NB4 (cell line): ENCODE measurements at regions not wholly inside any gene's neighbourhood (a gene's known extent, or its start where the extent isn't known, plus 50 kb on each side); places are given as distances from the start of the nearest gene placed in this dataset.

Experiments used
- DNase-seq: peaks from one replicate; pipeline ENCODE4 v3.0.0; 2010; ENCODE audit warnings: low read depth
- H3K4me3 ChIP-seq: one replicate; pipeline ENCODE4 v1.5.1; 2011; ENCODE audit warnings: mild to moderate bottlenecking, low read depth, low read length, moderate library complexity
- CTCF ChIP-seq: IDR thresholded peaks from one replicate; pipeline ENCODE4 v1.5.1; 2012; ENCODE audit warnings: low read depth, low read length
- MAX ChIP-seq: IDR thresholded peaks from 2 replicates; pipeline ENCODE4 v1.6.1; 2011; ENCODE audit warnings: low read depth, low read length
- MYC ChIP-seq: IDR thresholded peaks from 2 replicates; pipeline ENCODE4 v1.6.1; 2011; ENCODE audit warnings: low read depth, low read length
- POLR2A ChIP-seq: IDR thresholded peaks from 2 replicates; pipeline ENCODE4 v1.6.1; 2011; ENCODE audit warnings: mild to moderate bottlenecking; ENCODE audit not compliant: insufficient read length; ENCODE audit errors: extremely low read depth

- no peak for DNase-seq
- no peak overlapping the region for H3K4me3 ChIP-seq
- TF ChIP-seq MYC (no peak), MAX (no peak), POLR2A (no peak), CTCF (no peak)
Observed at GRCh38 chr5:147160902-147161700, 73.7 kb upstream of the STK32A start.

- TF ChIP-seq CTCF (no peak), MYC (no peak), POLR2A (no peak)
- H3K4me3 ChIP-seq = no peak overlapping the region
- no peak for DNase-seq
Observed at GRCh38 chr5:147162740-147163139, 72.1 kb upstream of the STK32A start.

- H3K4me3 ChIP-seq = no peak overlapping the region
- DNase-seq = no peak
- no peak for TF ChIP-seq CTCF
- TF ChIP-seq POLR2A = no peak
- no peak for TF ChIP-seq MYC
- TF ChIP-seq MAX = no peak
Observed at GRCh38 chr5:147167529-147167928, 67.3 kb upstream of the STK32A start.

GRCh38 chr5:147168578-147169327 lies 66.1 kb upstream of the STK32A start:
- DNase-seq = no peak
- TF ChIP-seq MAX (no peak), POLR2A (no peak), MYC (no peak), CTCF (no peak)

GRCh38 chr5:147169399-147169798 lies 65.4 kb upstream of the STK32A start:
- no peak overlapping the region for H3K4me3 ChIP-seq
- DNase-seq = no peak
- no peak for TF ChIP-seq MYC
- no peak for TF ChIP-seq POLR2A
- no peak for TF ChIP-seq MAX
- no peak for TF ChIP-seq CTCF

More at GRCh38 chr5:147168578-147169327, 66.1 kb upstream of the STK32A start:
- H3K4me3 ChIP-seq = no peak overlapping the region
